Adipocyte (in vitro differentiated cells): ENCODE measurements at regions not wholly inside any gene's neighbourhood (a gene's known extent, or its start where the extent isn't known, plus 50 kb on each side); places are given as distances from the start of the nearest gene placed in this dataset.
A peak's percentile ranks its signal among the peaks of the same experiment; 100 is the strongest.

Experiments used
- DNase-seq: peaks from one replicate; pipeline ENCODE4 v3.0.0-alpha.2; 2015; ENCODE audit warnings: low read depth
- H3K27me3 ChIP-seq: replicated peaks from 2 replicates; pipeline ENCODE4 v1.7.0; 2013; ENCODE audit warnings: mild to moderate bottlenecking, low read length, moderate library complexity; ENCODE audit not compliant: control insufficient read depth, insufficient read depth
- H3K36me3 ChIP-seq: 2 replicates; pipeline ENCODE4 v1.7.0; 2013; ENCODE audit warnings: low read length, mild to moderate bottlenecking, moderate library complexity; ENCODE audit not compliant: control insufficient read depth, insufficient read depth, severe bottlenecking
- H3K4me1 ChIP-seq: 2 replicates; pipeline ENCODE4 v1.7.0; 2013; ENCODE audit warnings: mild to moderate bottlenecking, low read length, moderate library complexity; ENCODE audit not compliant: control insufficient read depth, insufficient read depth
- H3K4me3 ChIP-seq: 2 replicates; pipeline ENCODE4 v1.7.0; 2013; ENCODE audit warnings: mild to moderate bottlenecking, low read length, moderate library complexity
- H3K9ac ChIP-seq: 2 replicates; pipeline ENCODE4 v1.7.0; 2013; ENCODE audit warnings: mild to moderate bottlenecking, low read length, moderate library complexity
- H3K9me3 ChIP-seq: 2 replicates; pipeline ENCODE4 v1.7.0; 2013; ENCODE audit warnings: mild to moderate bottlenecking, low read length, moderate library complexity; ENCODE audit not compliant: control insufficient read depth

GRCh38 chr2:180449171-180449915, 442.2 kb upstream of the CWC22 start:
- DNase-seq = no peak
- Histone ChIP-seq H3K9me3 (no peaks in the 10 kb centered on the region), H3K4me1 (no peaks in the 10 kb centered on the region), H3K36me3 (no peaks in the 10 kb centered on the region), H3K4me3 (no peak overlapping the region), H3K9ac (no peak overlapping the region), H3K27me3 (no peaks in the 10 kb centered on the region)

- H3K9ac ChIP-seq = no peak overlapping the region
- DNase-seq = no peak
- no peak overlapping the region for H3K4me3 ChIP-seq
- H3K36me3 ChIP-seq = no peaks in the 10 kb centered on the region
- no peaks in the 10 kb centered on the region for H3K27me3 ChIP-seq
- H3K9me3 ChIP-seq = no peaks in the 10 kb centered on the region
- H3K4me1 ChIP-seq = no peaks in the 10 kb centered on the region
These were observed 439.4 kb upstream of the CWC22 start for GRCh38 chr2:180446492-180446891.

GRCh38 chr2:180443888-180444287, 436.8 kb upstream of the CWC22 start:
- H3K9ac ChIP-seq = no peak overlapping the region
- H3K4me3 ChIP-seq = no peak overlapping the region
- H3K9me3 ChIP-seq = no peaks in the 10 kb centered on the region
- H3K4me1 ChIP-seq = no peaks in the 10 kb centered on the region
- H3K36me3 ChIP-seq = no peaks in the 10 kb centered on the region
- peak; percentile 22 for DNase-seq
- no peaks in the 10 kb centered on the region for H3K27me3 ChIP-seq

GRCh38 chr2:180442860-180443644, 436.0 kb upstream of the CWC22 start:
- Histone ChIP-seq H3K9me3 (no peaks in the 10 kb centered on the region), H3K36me3 (no peaks in the 10 kb centered on the region), H3K9ac (no peak overlapping the region), H3K4me3 (no peak overlapping the region), H3K4me1 (no peaks in the 10 kb centered on the region), H3K27me3 (no peaks in the 10 kb centered on the region)
- no peak for DNase-seq

GRCh38 chr2:180419212-180419611, 412.1 kb upstream of the CWC22 start:
- no peaks in the 10 kb centered on the region for H3K4me1 ChIP-seq
- no peak overlapping the region for H3K9ac ChIP-seq
- no peaks in the 10 kb centered on the region for H3K9me3 ChIP-seq

GRCh38 chr2:180416627-180417026, 409.5 kb upstream of the CWC22 start:
- no peaks in the 10 kb centered on the region for H3K4me1 ChIP-seq
- no peak for DNase-seq
- no peak overlapping the region for H3K4me3 ChIP-seq
- no peak overlapping the region for H3K9ac ChIP-seq
- H3K9me3 ChIP-seq = no peaks in the 10 kb centered on the region
- H3K36me3 ChIP-seq = no peaks in the 10 kb centered on the region
- no peaks in the 10 kb centered on the region for H3K27me3 ChIP-seq

More at GRCh38 chr2:180419212-180419611, 412.1 kb upstream of the CWC22 start:
- no peaks in the 10 kb centered on the region for H3K36me3 ChIP-seq
- no peak overlapping the region for H3K4me3 ChIP-seq
- no peak for DNase-seq
- H3K27me3 ChIP-seq = no peaks in the 10 kb centered on the region

GRCh38 chr2:180413336-180413735, 406.2 kb upstream of the CWC22 start:
- Histone ChIP-seq H3K27me3 (no peaks in the 10 kb centered on the region), H3K9me3 (no peaks in the 10 kb centered on the region), H3K4me3 (no peak overlapping the region), H3K9ac (no peak overlapping the region), H3K4me1 (no peaks in the 10 kb centered on the region), H3K36me3 (no peaks in the 10 kb centered on the region)
- no peak for DNase-seq

- no peaks in the 10 kb centered on the region for H3K9me3 ChIP-seq
- H3K4me1 ChIP-seq = no peaks in the 10 kb centered on the region
- H3K4me3 ChIP-seq = no peak overlapping the region
- H3K36me3 ChIP-seq = no peaks in the 10 kb centered on the region
- H3K9ac ChIP-seq = no peak overlapping the region
- H3K27me3 ChIP-seq = no peaks in the 10 kb centered on the region
- DNase-seq = no peak
These were observed 405.1 kb upstream of the CWC22 start for GRCh38 chr2:180412219-180412618.

GRCh38 chr2:180411661-180412060, 404.6 kb upstream of the CWC22 start:
- H3K4me1 ChIP-seq = no peaks in the 10 kb centered on the region
- no peaks in the 10 kb centered on the region for H3K36me3 ChIP-seq
- no peaks in the 10 kb centered on the region for H3K27me3 ChIP-seq
- no peak overlapping the region for H3K4me3 ChIP-seq
- DNase-seq = no peak
- H3K9ac ChIP-seq = no peak overlapping the region
- no peaks in the 10 kb centered on the region for H3K9me3 ChIP-seq

GRCh38 chr2:180406687-180407086, 399.6 kb upstream of the CWC22 start:
- no peaks in the 10 kb centered on the region for H3K9me3 ChIP-seq
- H3K4me3 ChIP-seq = no peak overlapping the region
- no peak for DNase-seq
- H3K9ac ChIP-seq = no peak overlapping the region
- no peaks in the 10 kb centered on the region for H3K36me3 ChIP-seq
- H3K27me3 ChIP-seq = no peaks in the 10 kb centered on the region
- H3K4me1 ChIP-seq = no peaks in the 10 kb centered on the region

- no peak overlapping the region for H3K4me3 ChIP-seq
- no peaks in the 10 kb centered on the region for H3K9me3 ChIP-seq
- no peaks in the 10 kb centered on the region for H3K36me3 ChIP-seq
- H3K4me1 ChIP-seq = no peaks in the 10 kb centered on the region
- no peak overlapping the region for H3K9ac ChIP-seq
- no peaks in the 10 kb centered on the region for H3K27me3 ChIP-seq
- no peak for DNase-seq
These were observed 398.4 kb upstream of the CWC22 start for GRCh38 chr2:180405520-180405919.
